CD4-positive, alpha-beta T cell (primary cell): ENCODE measurements at regions not wholly inside any gene's neighbourhood (a gene's known extent, or its start where the extent isn't known, plus 50 kb on each side); places are given as distances from the start of the nearest gene placed in this dataset.

Source experiments
- ATAC-seq: fragments of 200-7000 bp; cut with Tn5 transposase; one replicate; pipeline ENCODE4 v1.10.0; 2022; ENCODE audit warnings: mild to moderate bottlenecking; ENCODE audit not compliant: poor library complexity
- CTCF ChIA-PET: fragments of 350-600 bp; sonication (Branson Sonifier 250); formaldehyde crosslinking; loops from one replicate; lab custom pipeline; 2021; ENCODE audit warnings: antibody characterized with exemption, inconsistent platforms; lab: Charles Lee
- POLR2A ChIA-PET: fragments of 350-600 bp; sonication (Branson Sonifier 250); formaldehyde crosslinking; loops from one replicate; lab custom pipeline; 2021; ENCODE audit warnings: antibody characterized with exemption, inconsistent platforms; lab: Charles Lee
- DNase-seq, 14 experiments: peaks; one replicate each; pipeline ENCODE4 v3.0.0-alpha.2; 2013 to 2020; ENCODE audit warnings: mixed read lengths in 2 of 14
- H3K27ac ChIP-seq, 2 donors: one replicate each; pipeline versions ENCODE4 v1.5.1 to v1.7.0; 2013; ENCODE audit warnings: low read length in 2 of 2, low read depth in 1 of 2, mild to moderate bottlenecking in 1 of 2
- H3K27me3 ChIP-seq, 2 experiments: 1 replicate in 1 of 2; 2 replicates in 1 of 2; pipeline versions ENCODE4 v1.6.1 to v1.7.0; 2013; ENCODE audit warnings: low read length in 2 of 2, control low read depth in 1 of 2, mild to moderate bottlenecking in 1 of 2, moderate library complexity in 1 of 2; ENCODE audit not compliant: insufficient read depth in 2 of 2, control insufficient read depth in 1 of 2
- H3K36me3 ChIP-seq: one replicate; pipeline ENCODE4 v1.6.1; 2013; ENCODE audit warnings: low read length, control low read depth; ENCODE audit not compliant: insufficient read depth
- H3K4me1 ChIP-seq: one replicate; pipeline ENCODE4 v1.6.1; 2013; ENCODE audit warnings: low read length, control low read depth; ENCODE audit not compliant: insufficient read depth
- H3K4me3 ChIP-seq: one replicate; pipeline ENCODE4 v1.5.1; 2013; ENCODE audit warnings: mild to moderate bottlenecking, low read length, moderate library complexity
- H3K9me3 ChIP-seq, 2 experiments: 1 replicate in 1 of 2; 2 replicates in 1 of 2; pipeline versions ENCODE4 v1.6.1 to v1.7.0; 2013; ENCODE audit warnings: low read length in 2 of 2, mild to moderate bottlenecking in 2 of 2, control low read depth in 1 of 2, moderate library complexity in 1 of 2; ENCODE audit not compliant: control insufficient read depth in 1 of 2, insufficient read depth in 1 of 2
- H3K27ac Mint-ChIP-seq: one replicate; pipeline ENCODE4 v1.8.0; 2020; ENCODE audit warnings: mixed read lengths
- H3K27me3 Mint-ChIP-seq: one replicate; pipeline ENCODE4 v1.8.0; 2021; ENCODE audit warnings: mixed read lengths
- H3K36me3 Mint-ChIP-seq: one replicate; pipeline ENCODE4 v1.8.0; 2021; ENCODE audit warnings: low read depth, mixed read lengths
- H3K4me1 Mint-ChIP-seq: one replicate; pipeline ENCODE4 v1.8.0; 2021; ENCODE audit warnings: low read depth, mixed read lengths
- H3K4me3 Mint-ChIP-seq: one replicate; pipeline ENCODE4 v1.8.0; 2020; ENCODE audit warnings: mild to moderate bottlenecking, mixed read lengths
- H3K9me3 Mint-ChIP-seq: one replicate; pipeline ENCODE4 v1.8.0; 2020; ENCODE audit warnings: mixed read lengths
- intact Hi-C, 2 experiments: fragments of 100-400 bp; cut with DNase I in 1 of 2; cut with micrococcal nuclease in 1 of 2; formaldehyde crosslinking; loops; one replicate each; pipeline versions ENCODE4 v1.15.1 to v1.9.0; 2023 to 2025; cut with DNase I, micrococcal nuclease
- TF ChIP-seq, protein P1 (sequence below): fragments of 200-600 bp; IDR thresholded peaks from one replicate; pipeline ENCODE4 v1.8.0; 2022; ENCODE audit warnings: antibody characterized with exemption, mild to moderate bottlenecking

DNA sequence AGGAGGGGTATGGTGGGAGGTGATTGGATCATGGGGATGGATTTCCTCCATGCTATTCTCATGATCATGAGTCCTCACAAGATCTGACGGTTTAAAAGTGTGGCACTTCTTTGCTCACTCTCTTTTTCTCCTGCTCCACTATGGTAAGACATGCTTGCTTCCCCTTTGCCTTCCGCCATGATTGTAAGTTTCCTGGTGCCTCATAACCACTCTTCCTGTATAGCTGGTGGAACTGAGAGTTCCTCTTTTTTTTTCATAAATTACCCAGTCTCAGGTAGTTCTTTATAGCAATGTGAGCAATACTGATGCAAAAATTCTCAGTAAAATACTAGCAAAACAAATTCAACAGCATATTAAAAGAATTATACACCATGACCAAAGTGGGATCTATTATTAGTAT, 728.5 kb upstream of the SLC8A1 start:
- no peak overlapping the region for H3K27ac ChIP-seq
- DNase-seq (no peak), ATAC-seq (no peak)
- H3K4me3 ChIP-seq = no peak overlapping the region
- no peaks in the 10 kb centered on the region for H3K27me3 ChIP-seq
- no peaks in the 10 kb centered on the region for H3K9me3 Mint-ChIP-seq
- ChIA-PET POLR2A (no interaction called here), CTCF (no interaction called here)
- no peak overlapping the region for H3K4me3 Mint-ChIP-seq
- peaks cover 0 to 3% of the 10 kb centered on the region in 2 experiments for H3K9me3 ChIP-seq
- TF ChIP-seq, protein P1, sequence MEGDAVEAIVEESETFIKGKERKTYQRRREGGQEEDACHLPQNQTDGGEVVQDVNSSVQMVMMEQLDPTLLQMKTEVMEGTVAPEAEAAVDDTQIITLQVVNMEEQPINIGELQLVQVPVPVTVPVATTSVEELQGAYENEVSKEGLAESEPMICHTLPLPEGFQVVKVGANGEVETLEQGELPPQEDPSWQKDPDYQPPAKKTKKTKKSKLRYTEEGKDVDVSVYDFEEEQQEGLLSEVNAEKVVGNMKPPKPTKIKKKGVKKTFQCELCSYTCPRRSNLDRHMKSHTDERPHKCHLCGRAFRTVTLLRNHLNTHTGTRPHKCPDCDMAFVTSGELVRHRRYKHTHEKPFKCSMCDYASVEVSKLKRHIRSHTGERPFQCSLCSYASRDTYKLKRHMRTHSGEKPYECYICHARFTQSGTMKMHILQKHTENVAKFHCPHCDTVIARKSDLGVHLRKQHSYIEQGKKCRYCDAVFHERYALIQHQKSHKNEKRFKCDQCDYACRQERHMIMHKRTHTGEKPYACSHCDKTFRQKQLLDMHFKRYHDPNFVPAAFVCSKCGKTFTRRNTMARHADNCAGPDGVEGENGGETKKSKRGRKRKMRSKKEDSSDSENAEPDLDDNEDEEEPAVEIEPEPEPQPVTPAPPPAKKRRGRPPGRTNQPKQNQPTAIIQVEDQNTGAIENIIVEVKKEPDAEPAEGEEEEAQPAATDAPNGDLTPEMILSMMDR = no peak
- no peaks in the 10 kb centered on the region for H3K36me3 Mint-ChIP-seq
- intact Hi-C loops = no loop called here
- no peaks in the 10 kb centered on the region for H3K4me1 ChIP-seq
- no peaks in the 10 kb centered on the region for H3K36me3 ChIP-seq
- no peak overlapping the region for H3K27ac Mint-ChIP-seq
- H3K4me1 Mint-ChIP-seq = no peaks in the 10 kb centered on the region
- no peaks in the 10 kb centered on the region for H3K27me3 Mint-ChIP-seq

DNA sequence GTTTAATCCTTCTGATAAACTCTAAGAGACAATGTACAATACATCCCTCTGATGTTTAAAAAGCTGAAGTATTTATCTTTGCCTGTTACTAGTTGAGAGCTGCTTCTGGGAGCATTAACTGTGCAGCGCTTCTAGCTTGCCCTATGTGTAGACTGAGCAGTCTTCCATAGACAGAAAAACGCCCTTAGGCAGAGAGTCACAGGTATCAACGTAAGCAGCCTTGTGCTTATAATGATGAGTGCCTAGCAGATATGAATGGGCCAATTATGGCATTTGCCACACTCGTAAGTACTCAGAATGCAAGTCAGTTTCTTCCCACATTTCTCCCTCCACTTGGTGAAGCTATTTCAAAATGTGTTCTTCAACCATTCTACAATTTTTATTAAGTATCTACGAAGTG, 731.1 kb upstream of the SLC8A1 start:
- Mint-ChIP-seq H3K36me3 (no peaks in the 10 kb centered on the region), H3K4me3 (no peak overlapping the region), H3K27me3 (no peaks in the 10 kb centered on the region), H3K27ac (no peak overlapping the region), H3K9me3 (no peaks in the 10 kb centered on the region), H3K4me1 (no peaks in the 10 kb centered on the region)
- TF ChIP-seq, protein P1 = no peak
- Histone ChIP-seq H3K27me3 (no peaks in the 10 kb centered on the region), H3K4me1 (no peaks in the 10 kb centered on the region), H3K27ac (no peak overlapping the region), H3K36me3 (no peaks in the 10 kb centered on the region), H3K9me3 (no peaks in the 10 kb centered on the region), H3K4me3 (no peak overlapping the region)
- DNase-seq = no peak
- POLR2A ChIA-PET = no interaction called here
- intact Hi-C loops = no loop called here
- CTCF ChIA-PET = no interaction called here
- no peak for ATAC-seq

GRCh38 chr2:41187376-41188122, 735.7 kb upstream of the SLC8A1 start:
- H3K9me3 ChIP-seq = no peaks in the 10 kb centered on the region
- DNase-seq (no peak), ATAC-seq (no peak)
- no peaks in the 10 kb centered on the region for H3K36me3 ChIP-seq
- no peak overlapping the region for H3K27ac ChIP-seq
- no peaks in the 10 kb centered on the region for H3K27me3 Mint-ChIP-seq
- no peak overlapping the region for H3K27ac Mint-ChIP-seq
- H3K4me1 ChIP-seq = no peaks in the 10 kb centered on the region
- ChIA-PET POLR2A (no interaction called here), CTCF (no interaction called here)
- intact Hi-C loops = no loop called here
- H3K4me3 Mint-ChIP-seq = no peak overlapping the region
- TF ChIP-seq, protein P1 = no peak
- H3K4me1 Mint-ChIP-seq = no peaks in the 10 kb centered on the region
- H3K27me3 ChIP-seq = no peaks in the 10 kb centered on the region
- H3K9me3 Mint-ChIP-seq = no peaks in the 10 kb centered on the region
- H3K36me3 Mint-ChIP-seq = no peaks in the 10 kb centered on the region
- no peak overlapping the region for H3K4me3 ChIP-seq
